Subcutaneous abdominal adipose tissue (tissue), 5 donors: ENCODE measurements at regions not wholly inside any gene's neighbourhood (a gene's known extent, or its start where the extent isn't known, plus 50 kb on each side); places are given as distances from the start of the nearest gene placed in this dataset.
"Not testable (repeated sequence)": the region's sequence is repeated elsewhere in the genome, so short reads cannot be mapped to it uniquely, and the experiment has no call there.

ENCODE experiments used
- H3K27ac ChIP-seq: one replicate; pipeline ENCODE4 v1.7.0; 2013; ENCODE audit warnings: low read depth, mild to moderate bottlenecking, inconsistent platforms, low read length, moderate library complexity
- H3K27me3 ChIP-seq, 5 donors: one replicate each; pipeline ENCODE4 v1.7.0; 2013; ENCODE audit warnings: low read length in 5 of 5, inconsistent platforms in 1 of 5; ENCODE audit not compliant: control insufficient read depth in 5 of 5, insufficient read depth in 4 of 5
- H3K36me3 ChIP-seq, 5 donors: one replicate each; pipeline ENCODE4 v1.7.0; 2013; ENCODE audit warnings: low read length in 5 of 5; ENCODE audit not compliant: control insufficient read depth in 5 of 5, insufficient read depth in 5 of 5
- H3K4me1 ChIP-seq, 5 donors: one replicate each; pipeline ENCODE4 v1.7.0; 2013; ENCODE audit warnings: low read length in 5 of 5, mild to moderate bottlenecking in 3 of 5, moderate library complexity in 1 of 5; ENCODE audit not compliant: control insufficient read depth in 5 of 5, insufficient read depth in 5 of 5
- H3K4me3 ChIP-seq, 5 donors: one replicate each; pipeline ENCODE4 v1.7.0; 2013; ENCODE audit warnings: low read length in 5 of 5, low read depth in 1 of 5
- H3K9ac ChIP-seq, 5 donors: one replicate each; pipeline ENCODE4 v1.7.0; 2013; ENCODE audit warnings: low read length in 5 of 5, mild to moderate bottlenecking in 4 of 5, moderate library complexity in 3 of 5
- H3K9me3 ChIP-seq, 5 donors: one replicate each; pipeline ENCODE4 v1.7.0; 2013; ENCODE audit warnings: low read length in 5 of 5; ENCODE audit not compliant: control insufficient read depth in 5 of 5
- donor health status: healthy.
- donor health status: healthy.
- donor health status: healthy.
- donor health status: healthy.
- donor health status: healthy.

- Histone ChIP-seq H3K4me3 (no peak overlapping the region), H3K27ac (no peak overlapping the region), H3K27me3 (no peaks in the 10 kb centered on the region), H3K4me1 (peaks cover 0 to 7% (median 0%) of the 10 kb centered on the region in 5 donors), H3K36me3 (no peaks in the 10 kb centered on the region), H3K9me3 (no peaks in the 10 kb centered on the region), H3K9ac (no peak overlapping the region)
Observed at GRCh38 chr18:27544206-27544605, 359.1 kb upstream of the CHST9 start.

GRCh38 chr18:27541293-27541692 is 356.2 kb upstream of the CHST9 start:
- Histone ChIP-seq H3K4me1 (peaks cover 0 to 7% (median 0%) of the 10 kb centered on the region in 5 donors), H3K4me3 (no peak overlapping the region), H3K36me3 (no peaks in the 10 kb centered on the region), H3K27ac (no peak overlapping the region), H3K9ac (no peak overlapping the region), H3K27me3 (no peaks in the 10 kb centered on the region), H3K9me3 (no peaks in the 10 kb centered on the region)

GRCh38 chr18:27540111-27540510 is 355.0 kb upstream of the CHST9 start:
- H3K9me3 ChIP-seq, result no peaks in the 10 kb centered on the region
- no peak overlapping the region for H3K9ac ChIP-seq
- H3K27ac ChIP-seq, result no peak overlapping the region
- no peak overlapping the region for H3K4me3 ChIP-seq
- H3K27me3 ChIP-seq, result no peaks in the 10 kb centered on the region
- peaks cover 0 to 7% (median 0%) of the 10 kb centered on the region in 5 donors for H3K4me1 ChIP-seq
- no peaks in the 10 kb centered on the region for H3K36me3 ChIP-seq

GRCh38 chr18:27528925-27529521 is 343.9 kb upstream of the CHST9 start:
- H3K27ac ChIP-seq, result no peak overlapping the region
- no peaks in the 10 kb centered on the region for H3K4me1 ChIP-seq
- H3K9ac ChIP-seq, result no peak overlapping the region
- H3K27me3 ChIP-seq, result no peaks in the 10 kb centered on the region
- peaks cover 0 to 4% (median 0%) of the 10 kb centered on the region in 5 donors for H3K9me3 ChIP-seq
- H3K36me3 ChIP-seq, result no peaks in the 10 kb centered on the region
- H3K4me3 ChIP-seq, result no peak overlapping the region

GRCh38 chr18:27527856-27528255 is 342.7 kb upstream of the CHST9 start:
- no peak overlapping the region for H3K27ac ChIP-seq

GRCh38 chr18:27520401-27520800 is 335.3 kb upstream of the CHST9 start:
- Histone ChIP-seq H3K4me1 (no peaks in the 10 kb centered on the region), H3K27me3 (no peaks in the 10 kb centered on the region), H3K27ac (no peak overlapping the region), H3K9ac (no peak overlapping the region), H3K36me3 (no peaks in the 10 kb centered on the region), H3K4me3 (no peak overlapping the region), H3K9me3 (no peaks in the 10 kb centered on the region)

More at GRCh38 chr18:27527856-27528255, 342.7 kb upstream of the CHST9 start:
- Histone ChIP-seq H3K36me3 (no peaks in the 10 kb centered on the region), H3K9me3 (peaks cover 0 to 4% (median 0%) of the 10 kb centered on the region in 5 donors), H3K4me3 (no peak overlapping the region), H3K27me3 (no peaks in the 10 kb centered on the region), H3K4me1 (no peaks in the 10 kb centered on the region), H3K9ac (no peak overlapping the region)

GRCh38 chr18:27510036-27510633 is 325.0 kb upstream of the CHST9 start:
- H3K27me3 ChIP-seq, H3K4me1 ChIP-seq, H3K36me3 ChIP-seq, H3K9ac ChIP-seq, H3K4me3 ChIP-seq, H3K9me3 ChIP-seq, H3K27ac ChIP-seq: not testable (repeated sequence)

- no peak overlapping the region for H3K4me3 ChIP-seq
- no peaks in the 10 kb centered on the region for H3K36me3 ChIP-seq
- no peaks in the 10 kb centered on the region for H3K9me3 ChIP-seq
- no peaks in the 10 kb centered on the region for H3K27me3 ChIP-seq
- no peak overlapping the region for H3K9ac ChIP-seq
- H3K4me1 ChIP-seq, result peaks cover 0 to 4% (median 0%) of the 10 kb centered on the region in 5 donors
- H3K27ac ChIP-seq, result no peak overlapping the region
Observed at GRCh38 chr18:27501671-27502070, 316.6 kb upstream of the CHST9 start.

- no peaks in the 10 kb centered on the region for H3K27me3 ChIP-seq
- H3K4me3 ChIP-seq, result no peak overlapping the region
- H3K36me3 ChIP-seq, result no peaks in the 10 kb centered on the region
- no peaks in the 10 kb centered on the region for H3K9me3 ChIP-seq
- H3K9ac ChIP-seq, result no peak overlapping the region
- H3K4me1 ChIP-seq, result peaks cover 0 to 4% (median 0%) of the 10 kb centered on the region in 5 donors
- H3K27ac ChIP-seq, result no peak overlapping the region
Observed at GRCh38 chr18:27500531-27500930, 315.4 kb upstream of the CHST9 start.

GRCh38 chr18:27497246-27497645 is 312.1 kb upstream of the CHST9 start:
- peaks cover 0 to 4% (median 0%) of the 10 kb centered on the region in 5 donors for H3K4me1 ChIP-seq
- H3K9me3 ChIP-seq, result no peaks in the 10 kb centered on the region
- no peaks in the 10 kb centered on the region for H3K36me3 ChIP-seq
- H3K4me3 ChIP-seq, result no peak overlapping the region
- no peak overlapping the region for H3K27ac ChIP-seq
- no peak overlapping the region for H3K9ac ChIP-seq
- H3K27me3 ChIP-seq, result peaks cover 0 to 3% (median 0%) of the 10 kb centered on the region in 5 donors
